Peyer's patch (tissue), 4 donors: ENCODE measurements at regions not wholly inside any gene's neighbourhood (a gene's known extent, or its start where the extent isn't known, plus 50 kb on each side); places are given as distances from the start of the nearest gene placed in this dataset.

Source experiments
- CTCF ChIP-seq, 6 experiments: fragments of 450-650 bp in 4 of 6; fragments of 200-600 bp in 2 of 6; sonication (generic) in 1 of 6; IDR thresholded peaks; one replicate each; pipeline ENCODE4 v1.5.1; 2017 to 2019; ENCODE audit warnings: antibody characterized with exemption in 6 of 6, mild to moderate bottlenecking in 3 of 6, moderate library complexity in 1 of 6
- POLR2A ChIP-seq, 2 donors: fragments of 450-650 bp; IDR thresholded peaks; one replicate each; pipeline ENCODE4 v1.5.1; 2017; ENCODE audit warnings: antibody characterized with exemption in 2 of 2, mild to moderate bottlenecking in 2 of 2, moderate library complexity in 2 of 2

GRCh38 chr3:22068619-22069018, 317.6 kb upstream of the ZNF385D start:
- TF ChIP-seq CTCF (IDR thresholded peaks at IDR 0.05), result no peak
- TF ChIP-seq POLR2A (IDR thresholded peaks at IDR 0.05), result no peak
